HG02798 (cell line): ENCODE measurements at regions not wholly inside any gene's neighbourhood (a gene's known extent, or its start where the extent isn't known, plus 50 kb on each side); places are given as distances from the start of the nearest gene placed in this dataset.
"Not testable (repeated sequence)": the region's sequence is repeated elsewhere in the genome, so short reads cannot be mapped to it uniquely, and the experiment has no call there.

Experiments
- ATAC-seq: cut with Tn5 transposase; IDR thresholded peaks from one replicate; pipeline ENCODE4 v1.9.1; 2021; ENCODE audit warnings: mild to moderate bottlenecking; ENCODE audit not compliant: unreplicated experiment, poor library complexity

GRCh38 chr15:58322253-58322652 lies 109.5 kb upstream of the LIPC start:
- no peak for ATAC-seq

GRCh38 chr15:58323321-58323720 lies 108.5 kb upstream of the LIPC start:
- ATAC-seq = not testable (repeated sequence)

GRCh38 chr15:58324533-58324932 lies 107.3 kb upstream of the LIPC start:
- ATAC-seq = no peak

GRCh38 chr15:58327958-58328357 lies 103.8 kb upstream of the LIPC start:
- ATAC-seq = no peak

- ATAC-seq = no peak
Measured at GRCh38 chr15:58329211-58329610, 102.6 kb upstream of the LIPC start.

GRCh38 chr15:58329781-58330671 lies 101.8 kb upstream of the LIPC start:
- ATAC-seq = no peak

- ATAC-seq = no peak
Measured at GRCh38 chr15:58330741-58331559, 100.8 kb upstream of the LIPC start.

GRCh38 chr15:58331560-58331912 lies 100.3 kb upstream of the LIPC start:
- ATAC-seq = no peak

- peak; percentile 86 for ATAC-seq
Measured at GRCh38 chr15:58331913-58332675, 99.7 kb upstream of the LIPC start.

GRCh38 chr15:58332676-58333400 lies 99.0 kb upstream of the LIPC start:
- no peak for ATAC-seq

GRCh38 chr15:58334803-58335202 lies 97.0 kb upstream of the LIPC start:
- ATAC-seq = no peak

GRCh38 chr15:58336161-58336560 lies 95.6 kb upstream of the LIPC start:
- ATAC-seq = no peak

GRCh38 chr15:58340176-58340575 lies 91.6 kb upstream of the LIPC start:
- ATAC-seq = no peak

GRCh38 chr15:58342508-58342907 lies 89.3 kb upstream of the LIPC start:
- no peak for ATAC-seq

- no peak for ATAC-seq
Measured at GRCh38 chr15:58344213-58345070, 87.3 kb upstream of the LIPC start.

GRCh38 chr15:58346361-58346760 lies 85.4 kb upstream of the LIPC start:
- no peak for ATAC-seq

GRCh38 chr15:58348095-58348812 lies 83.5 kb upstream of the LIPC start:
- ATAC-seq = no peak
